NCI-H345 treated with DMSO at 0.1 percent for 48 hours (cell line): ENCODE measurements at regions not wholly inside any gene's neighbourhood (a gene's known extent, or its start where the extent isn't known, plus 50 kb on each side); places are given as distances from the start of the nearest gene placed in this dataset.
A peak's percentile ranks its signal among the peaks of the same experiment; 100 is the strongest.
"Not testable (repeated sequence)": the region's sequence is repeated elsewhere in the genome, so short reads cannot be mapped to it uniquely, and the experiment has no call there.

ENCODE experiments used
- DNase-seq: peaks from one replicate; lab custom pipeline; 2025; ENCODE audit not compliant: unreplicated experiment; lab: John Stamatoyannopoulos, UW

- no peak for DNase-seq
Measured at GRCh38 chrX:136975684-136976470, 57.9 kb downstream of the GPR101 start.

GRCh38 chrX:136967966-136968365 lies 65.8 kb downstream of the GPR101 start:
- DNase-seq = no peak

DNA sequence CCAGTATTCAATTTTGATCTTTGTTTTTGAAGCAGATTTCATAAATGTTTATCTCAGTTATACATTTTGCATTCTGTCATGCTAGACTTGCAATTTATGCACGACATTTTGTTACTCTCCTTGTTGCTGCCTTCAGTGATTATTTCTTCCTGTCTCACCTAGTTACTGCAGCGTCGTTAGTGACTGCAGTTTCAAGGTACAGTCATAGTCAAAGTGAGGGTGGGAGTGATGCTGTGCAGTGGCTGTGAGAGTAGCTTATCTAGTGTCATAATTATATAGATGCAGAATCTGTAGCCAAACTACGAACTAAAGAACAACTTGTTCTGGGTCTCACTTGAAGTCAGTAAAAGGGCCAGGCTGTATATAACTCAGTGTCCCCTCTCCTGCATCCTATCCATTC lies 69.8 kb downstream of the GPR101 start:
- DNase-seq = no peak

GRCh38 chrX:136961594-136962135 lies 72.1 kb downstream of the GPR101 start:
- no peak for DNase-seq

- DNase-seq = no peak
Measured at GRCh38 chrX:136954930-136955329, 74.4 kb upstream of the RBMX start.

- peak; percentile 6 for DNase-seq
Measured at GRCh38 chrX:136953867-136954787, 73.6 kb upstream of the RBMX start.

DNA sequence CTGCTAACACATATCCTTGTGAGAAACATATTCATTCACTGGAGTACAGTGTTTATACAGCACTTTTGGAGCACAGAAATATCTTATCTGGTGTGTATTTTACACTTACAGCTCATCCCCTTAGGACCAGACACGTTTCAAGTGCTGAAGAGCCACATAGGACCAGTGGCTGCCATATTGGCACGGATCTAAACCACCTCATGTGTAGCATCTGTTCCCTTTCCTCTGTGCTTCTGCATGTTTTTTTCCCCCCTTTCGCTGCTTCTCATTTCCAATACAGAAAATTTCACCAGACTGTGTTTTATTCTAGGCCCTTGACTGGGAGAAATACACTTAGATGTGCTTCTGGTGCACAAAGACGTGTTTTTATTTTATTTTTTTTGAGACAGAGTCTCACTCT lies 69.7 kb upstream of the RBMX start:
- DNase-seq = no peak

GRCh38 chrX:136941396-136942337 lies 61.1 kb upstream of the RBMX start:
- no peak for DNase-seq

DNA sequence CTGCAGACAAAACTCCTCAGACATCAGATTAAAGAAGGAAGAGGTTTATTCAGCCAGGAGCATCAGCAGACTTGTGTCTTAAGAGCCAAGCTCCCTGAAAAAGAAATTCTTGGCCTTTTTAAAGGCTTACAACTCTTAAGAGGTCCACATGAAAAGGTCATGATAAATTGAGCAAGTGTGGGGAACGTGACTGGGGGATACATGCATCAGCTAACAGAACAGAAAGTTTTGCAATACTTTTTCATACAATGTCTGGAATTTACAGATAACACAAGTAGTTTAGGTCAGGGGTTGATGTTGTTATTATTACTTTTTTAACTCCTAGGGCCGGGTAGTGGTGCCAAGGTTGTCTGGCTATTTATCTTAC lies 55.6 kb upstream of the RBMX start:
- DNase-seq = no peak

- not testable (repeated sequence) for DNase-seq
Measured at GRCh38 chrX:136935533-136936182, 55.1 kb upstream of the RBMX start.

DNA sequence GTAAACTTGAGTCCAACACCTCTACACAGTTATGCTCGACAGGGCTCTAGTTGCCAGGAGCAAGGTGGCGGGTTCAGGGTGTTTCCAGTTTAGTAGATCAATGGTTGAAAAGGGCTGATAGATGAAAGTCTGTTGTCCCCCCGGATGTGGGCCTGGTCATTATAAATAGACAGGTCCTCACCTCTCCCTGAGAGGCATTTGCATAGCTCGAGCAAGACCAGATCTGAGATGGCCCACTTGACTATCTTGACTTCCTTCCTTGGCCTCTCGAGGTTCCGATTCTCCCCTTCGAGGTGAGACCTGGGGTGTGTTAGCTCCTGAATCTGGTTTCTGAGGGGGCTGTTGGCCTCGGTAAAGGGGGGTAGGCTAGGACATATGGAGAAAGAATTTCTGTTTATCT lies 54.1 kb upstream of the RBMX start:
- DNase-seq = not testable (repeated sequence)

- no peak for DNase-seq
Measured at GRCh38 chrX:136933611-136934145, 53.2 kb upstream of the RBMX start.

DNA sequence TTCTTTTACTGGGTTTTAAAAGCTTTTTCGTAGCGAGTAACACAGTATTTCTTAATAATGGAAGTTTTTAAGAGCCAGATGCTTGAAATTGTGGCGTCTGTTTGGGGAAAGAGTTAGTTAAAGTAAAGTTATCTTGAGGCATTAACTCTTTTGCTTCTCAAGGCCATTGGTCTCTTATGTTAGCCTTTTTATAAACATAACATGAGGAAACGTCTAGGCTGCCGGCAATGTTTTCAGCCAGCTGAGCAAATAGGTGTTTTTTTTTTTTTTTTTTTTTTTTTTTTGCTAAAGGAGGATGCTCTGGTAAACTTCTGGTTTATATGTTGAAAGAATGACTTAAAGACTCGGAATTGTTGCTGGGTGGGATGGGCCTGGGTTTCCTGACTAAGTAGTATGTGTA lies 51.1 kb upstream of the RBMX start:
- DNase-seq = no peak
